RWPE2 (cell line): ENCODE measurements at regions not wholly inside any gene's neighbourhood (a gene's known extent, or its start where the extent isn't known, plus 50 kb on each side); places are given as distances from the start of the nearest gene placed in this dataset.
"Not testable (repeated sequence)": the region's sequence is repeated elsewhere in the genome, so short reads cannot be mapped to it uniquely, and the experiment has no call there.

Experiments used
- ATAC-seq: fragments of 200-7000 bp; cut with Tn5 transposase; 3 replicates; pipeline ENCODE4 v1.9.1; 2021; ENCODE audit warnings: low read depth
- DNase-seq: peaks from one replicate; pipeline ENCODE4 v3.0.0-alpha.2; 2020; ENCODE audit warnings: low spot score
- H3K27ac ChIP-seq: fragments of 450-650 bp; 2 replicates; pipeline ENCODE4 v1.5.1; 2017; ENCODE audit warnings: mild to moderate bottlenecking; ENCODE audit not compliant: poor library complexity, severe bottlenecking
- H3K27me3 ChIP-seq: fragments of 250-450 bp; sonication (Bioruptor Pico); 2 replicates; pipeline ENCODE4 v1.5.1; 2021; ENCODE audit warnings: mild to moderate bottlenecking, moderate library complexity; ENCODE audit not compliant: insufficient read depth, poor library complexity, severe bottlenecking
- H3K36me3 ChIP-seq: fragments of 250-450 bp; sonication (Bioruptor Pico); 2 replicates; pipeline ENCODE4 v1.5.1; 2020; ENCODE audit warnings: low read depth, mild to moderate bottlenecking, moderate library complexity
- H3K4me1 ChIP-seq: fragments of 250-450 bp; sonication (Bioruptor Pico); 2 replicates; pipeline ENCODE4 v1.5.1; 2021; ENCODE audit warnings: mild to moderate bottlenecking, moderate library complexity; ENCODE audit not compliant: insufficient read depth, poor library complexity, severe bottlenecking
- H3K4me3 ChIP-seq: fragments of 250-450 bp; sonication (Bioruptor Pico); 2 replicates; pipeline ENCODE4 v1.5.1; 2021; ENCODE audit warnings: mild to moderate bottlenecking, moderate library complexity; ENCODE audit not compliant: severe bottlenecking
- H3K9me3 ChIP-seq: fragments of 250-450 bp; sonication (Bioruptor Pico); 2 replicates; pipeline ENCODE4 v1.5.1; 2021; ENCODE audit warnings: mild to moderate bottlenecking, moderate library complexity; ENCODE audit not compliant: severe bottlenecking
- TF ChIP-seq, protein P1 (sequence below): fragments of 450-650 bp; IDR thresholded peaks from one replicate; pipeline ENCODE4 v1.5.1; 2017; ENCODE audit warnings: mild to moderate bottlenecking, moderate library complexity; ENCODE audit not compliant: poor library complexity, severe bottlenecking

DNA sequence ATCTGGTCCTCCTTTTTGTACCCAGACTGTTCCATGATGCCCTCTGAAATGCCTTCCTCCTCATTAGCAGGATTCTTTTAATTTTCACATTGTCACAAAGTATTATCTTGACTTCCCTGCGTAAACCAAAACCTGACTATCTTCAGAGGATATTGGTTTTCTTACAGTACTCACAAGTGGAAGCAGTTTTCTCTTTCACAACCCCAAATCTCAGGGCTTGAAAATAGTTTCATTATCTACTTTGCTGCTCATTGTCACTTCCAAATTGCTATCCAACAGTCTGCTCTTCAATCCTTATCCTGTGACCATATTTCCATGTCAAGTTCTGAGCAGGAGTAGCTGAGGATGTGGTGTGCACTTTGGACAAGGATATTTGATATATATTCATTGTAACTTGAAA, 324.1 kb downstream of the FAM170A start:
- TF ChIP-seq, protein P1, sequence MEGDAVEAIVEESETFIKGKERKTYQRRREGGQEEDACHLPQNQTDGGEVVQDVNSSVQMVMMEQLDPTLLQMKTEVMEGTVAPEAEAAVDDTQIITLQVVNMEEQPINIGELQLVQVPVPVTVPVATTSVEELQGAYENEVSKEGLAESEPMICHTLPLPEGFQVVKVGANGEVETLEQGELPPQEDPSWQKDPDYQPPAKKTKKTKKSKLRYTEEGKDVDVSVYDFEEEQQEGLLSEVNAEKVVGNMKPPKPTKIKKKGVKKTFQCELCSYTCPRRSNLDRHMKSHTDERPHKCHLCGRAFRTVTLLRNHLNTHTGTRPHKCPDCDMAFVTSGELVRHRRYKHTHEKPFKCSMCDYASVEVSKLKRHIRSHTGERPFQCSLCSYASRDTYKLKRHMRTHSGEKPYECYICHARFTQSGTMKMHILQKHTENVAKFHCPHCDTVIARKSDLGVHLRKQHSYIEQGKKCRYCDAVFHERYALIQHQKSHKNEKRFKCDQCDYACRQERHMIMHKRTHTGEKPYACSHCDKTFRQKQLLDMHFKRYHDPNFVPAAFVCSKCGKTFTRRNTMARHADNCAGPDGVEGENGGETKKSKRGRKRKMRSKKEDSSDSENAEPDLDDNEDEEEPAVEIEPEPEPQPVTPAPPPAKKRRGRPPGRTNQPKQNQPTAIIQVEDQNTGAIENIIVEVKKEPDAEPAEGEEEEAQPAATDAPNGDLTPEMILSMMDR = no peak
- Histone ChIP-seq H3K9me3 (no peaks in the 10 kb centered on the region), H3K27me3 (peaks cover 4% of the 10 kb centered on the region), H3K4me3 (no peak overlapping the region), H3K36me3 (no peaks in the 10 kb centered on the region), H3K4me1 (no peaks in the 10 kb centered on the region), H3K27ac (no peak overlapping the region)
- DNase-seq (no peak), ATAC-seq (no peak)

DNA sequence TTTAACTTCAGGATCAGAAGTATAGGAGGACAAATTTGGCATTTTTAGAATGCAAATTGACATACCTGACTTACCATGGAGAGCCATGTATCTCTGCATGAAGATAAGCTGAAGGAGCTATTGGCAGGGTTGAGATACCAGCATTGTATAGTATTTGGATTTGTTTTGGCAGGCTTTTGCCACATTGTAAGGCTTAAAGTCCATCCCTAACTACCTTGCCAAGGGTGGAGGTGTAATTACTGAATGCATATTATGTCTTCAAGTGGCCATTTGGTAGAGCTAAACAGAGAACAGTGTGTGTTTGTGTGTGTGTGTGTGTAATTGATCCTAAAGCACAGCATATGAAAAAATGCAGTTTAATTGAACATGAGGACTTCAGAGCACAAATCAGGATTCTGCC, 324.7 kb downstream of the FAM170A start:
- TF ChIP-seq, protein P1 = no peak
- H3K9me3 ChIP-seq = no peaks in the 10 kb centered on the region
- no peaks in the 10 kb centered on the region for H3K36me3 ChIP-seq
- no peak for ATAC-seq
- H3K4me3 ChIP-seq = no peak overlapping the region
- no peaks in the 10 kb centered on the region for H3K4me1 ChIP-seq
- no peak overlapping the region for H3K27ac ChIP-seq
- DNase-seq = no peak
- peaks cover 1% of the 10 kb centered on the region for H3K27me3 ChIP-seq

DNA sequence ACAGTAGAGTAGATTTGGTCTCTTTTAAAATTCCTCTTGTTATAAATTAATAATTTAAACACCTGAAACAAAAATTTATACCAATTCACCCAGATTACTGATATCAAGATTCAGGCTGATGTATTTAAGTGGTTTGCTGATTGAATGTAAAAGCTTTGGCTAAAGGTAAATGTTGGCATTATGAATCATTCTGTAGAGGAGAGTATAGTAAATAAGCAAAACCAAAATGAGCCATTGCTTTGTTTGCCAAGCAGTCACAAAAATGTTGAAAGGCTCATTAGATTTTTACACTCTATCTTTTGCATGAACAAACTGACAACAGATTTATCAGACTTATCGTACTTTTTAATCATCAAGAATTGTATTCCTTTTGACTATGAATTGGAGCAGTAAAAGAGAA, 332.6 kb downstream of the FAM170A start:
- no peak for ATAC-seq
- no peak for DNase-seq
- no peaks in the 10 kb centered on the region for H3K36me3 ChIP-seq
- no peak overlapping the region for H3K27ac ChIP-seq
- TF ChIP-seq, protein P1 = no peak
- H3K27me3 ChIP-seq = no peaks in the 10 kb centered on the region
- no peaks in the 10 kb centered on the region for H3K9me3 ChIP-seq
- H3K4me1 ChIP-seq = no peaks in the 10 kb centered on the region
- H3K4me3 ChIP-seq = no peak overlapping the region

DNA sequence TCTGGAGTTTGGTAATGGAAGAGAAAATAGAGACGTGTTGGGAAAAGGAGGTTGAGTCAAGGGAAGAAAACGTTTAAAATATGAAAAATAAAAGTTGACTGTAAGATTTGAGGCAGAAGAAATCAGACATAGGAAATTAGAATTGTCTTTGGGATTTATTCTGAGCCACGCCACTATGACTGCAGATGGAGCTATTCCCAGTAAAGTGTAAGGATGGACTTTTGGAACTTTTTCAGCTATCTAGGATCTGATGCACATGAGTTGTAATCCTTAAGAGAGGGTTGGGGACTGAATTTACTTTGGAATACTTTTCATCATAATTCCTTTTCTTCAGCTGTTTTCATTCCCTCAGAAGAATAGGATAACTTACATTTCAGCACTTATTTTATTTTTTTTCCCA, 336.7 kb downstream of the FAM170A start:
- Histone ChIP-seq H3K27ac (no peak overlapping the region), H3K36me3 (no peaks in the 10 kb centered on the region), H3K4me1 (no peaks in the 10 kb centered on the region), H3K27me3 (no peaks in the 10 kb centered on the region), H3K9me3 (no peaks in the 10 kb centered on the region), H3K4me3 (no peak overlapping the region)
- TF ChIP-seq, protein P1 = no peak
- DNase-seq (no peak), ATAC-seq (no peak)

DNA sequence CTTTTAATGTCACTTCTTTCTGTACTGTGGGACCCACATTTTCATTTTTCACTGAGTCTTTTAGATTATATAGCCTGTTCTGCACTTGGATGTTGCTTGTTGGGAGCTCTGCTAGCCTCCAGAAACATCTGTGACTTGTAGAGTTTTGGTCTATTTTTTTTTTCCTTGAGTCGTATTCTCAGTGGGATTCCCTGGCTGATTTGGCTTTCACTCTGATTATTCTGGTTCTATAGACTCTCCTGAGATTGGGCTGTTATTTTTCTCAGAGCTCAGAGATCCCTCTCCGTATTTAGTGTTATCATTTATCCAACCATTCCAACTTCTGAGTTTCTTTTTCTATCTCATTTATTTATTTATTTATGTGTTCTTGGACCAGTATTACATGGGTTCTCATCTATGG, 339.3 kb downstream of the FAM170A start:
- Histone ChIP-seq H3K27me3 (no peaks in the 10 kb centered on the region), H3K36me3 (no peaks in the 10 kb centered on the region), H3K4me1 (no peaks in the 10 kb centered on the region), H3K9me3 (no peaks in the 10 kb centered on the region), H3K4me3 (no peak overlapping the region), H3K27ac (no peak overlapping the region)
- TF ChIP-seq, protein P1 = no peak
- DNase-seq = no peak
- ATAC-seq = no peak

DNA sequence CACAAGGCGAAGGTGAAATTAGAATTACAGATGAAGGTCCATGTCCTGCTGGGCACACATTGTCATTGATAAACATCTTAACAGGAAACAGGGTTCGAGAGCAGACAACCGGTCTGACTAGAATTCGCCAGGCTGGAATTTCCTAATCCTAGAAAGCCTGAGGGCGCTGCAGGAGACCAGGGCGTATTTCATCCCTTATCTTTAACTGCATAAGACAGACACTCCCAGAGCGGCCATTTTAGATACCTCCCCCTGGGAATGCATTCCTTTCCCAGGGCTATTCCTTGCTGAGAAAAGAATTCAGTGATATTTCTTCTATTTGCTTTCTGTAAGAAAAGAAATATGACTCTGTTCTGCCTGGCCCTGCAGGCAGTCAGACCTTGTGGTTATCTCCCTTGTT, 357.7 kb downstream of the FAM170A start:
- not testable (repeated sequence) for H3K27me3 ChIP-seq, H3K27ac ChIP-seq, H3K36me3 ChIP-seq, H3K9me3 ChIP-seq, H3K4me1 ChIP-seq, ATAC-seq, H3K4me3 ChIP-seq, DNase-seq
